ENCODE measurements at regions not wholly inside any gene's neighbourhood (a gene's known extent, or its start where the extent isn't known, plus 50 kb on each side); places are given as distances from the start of the nearest gene placed in this dataset.

DNA sequence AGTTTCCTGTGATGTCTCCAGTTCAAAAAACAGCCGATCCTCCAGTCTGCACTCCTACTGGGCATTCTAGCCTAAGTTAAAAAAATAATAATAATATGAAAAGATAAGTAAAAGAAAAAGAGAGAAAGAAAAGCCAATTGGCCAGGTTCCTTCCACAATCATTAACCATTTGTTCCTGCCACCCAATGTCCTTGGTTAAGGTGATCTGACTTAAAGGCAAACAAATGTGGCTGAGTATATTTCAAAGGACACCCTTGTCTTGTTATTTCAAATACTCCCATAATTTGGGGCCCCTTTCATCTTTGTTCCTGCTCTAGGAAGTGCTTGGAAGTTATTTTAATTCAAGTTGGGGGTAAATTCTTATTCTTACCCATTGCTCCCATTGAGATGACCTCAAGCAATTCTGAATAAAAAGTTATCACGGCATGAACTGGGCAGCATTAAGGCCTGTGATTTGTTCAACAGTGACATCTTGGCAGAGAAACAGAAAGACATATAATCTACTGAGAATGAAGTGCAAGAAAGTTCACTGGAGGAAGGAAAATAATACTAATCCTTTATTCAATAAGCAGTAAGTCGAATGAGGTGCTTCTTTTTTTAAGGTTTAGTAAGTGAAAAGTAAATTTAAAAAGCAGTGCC, 1054.5 kb upstream of the FANCL start:
- Histone ChIP-seq H3K27me3 (no peaks in the 10 kb centered on the region), H3K4me1 (no peaks in the 10 kb centered on the region), H3K27ac (no peak overlapping the region), H3K36me3 (no peaks in the 10 kb centered on the region), H3K4me3 (no peak overlapping the region), H3K9me3 (no peaks in the 10 kb centered on the region)
- no peak for DNase-seq
- TF ChIP-seq POLR2A (IDR thresholded peaks at IDR 0.05): no peak
- no peak for TF ChIP-seq CTCF (IDR thresholded peaks at IDR 0.05)

DNA sequence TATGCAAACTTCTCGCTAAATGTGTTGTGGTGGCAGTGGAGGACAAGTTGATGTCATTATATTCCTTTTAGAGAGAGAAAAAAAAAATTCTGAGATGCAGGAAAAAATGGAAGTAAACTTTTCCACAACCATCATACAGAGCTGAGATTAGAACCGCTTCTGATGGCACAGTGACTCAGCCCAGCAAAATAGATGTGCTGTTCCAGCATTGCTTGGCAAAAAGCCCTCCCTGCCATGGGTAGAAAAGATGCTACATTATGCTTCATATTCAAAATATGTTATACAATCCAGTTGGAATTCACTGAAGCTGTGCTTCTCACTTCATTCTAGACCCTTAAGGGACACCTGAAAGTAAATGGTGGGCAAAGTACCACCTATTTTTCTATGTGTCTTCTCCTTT, 1047.6 kb upstream of the FANCL start:
- Histone ChIP-seq H3K4me3 (no peak overlapping the region), H3K4me1 (no peaks in the 10 kb centered on the region), H3K9me3 (no peaks in the 10 kb centered on the region), H3K27me3 (no peaks in the 10 kb centered on the region), H3K36me3 (no peaks in the 10 kb centered on the region), H3K27ac (no peak overlapping the region)
- no peak for DNase-seq
- no peak for TF ChIP-seq POLR2A (IDR thresholded peaks at IDR 0.05)

- no peak overlapping the region for H3K4me3 ChIP-seq
- no peaks in the 10 kb centered on the region for H3K9me3 ChIP-seq
- H3K27me3 ChIP-seq: no peaks in the 10 kb centered on the region
- H3K4me1 ChIP-seq: no peaks in the 10 kb centered on the region
- no peak for DNase-seq
- H3K36me3 ChIP-seq: no peaks in the 10 kb centered on the region
- no peak overlapping the region for H3K27ac ChIP-seq
- no peak for TF ChIP-seq POLR2A (IDR thresholded peaks at IDR 0.05)
- no peak for TF ChIP-seq CTCF (IDR thresholded peaks at IDR 0.05)
Measured at GRCh38 chr2:59282374-59283057, 1041.4 kb upstream of the FANCL start.

DNA sequence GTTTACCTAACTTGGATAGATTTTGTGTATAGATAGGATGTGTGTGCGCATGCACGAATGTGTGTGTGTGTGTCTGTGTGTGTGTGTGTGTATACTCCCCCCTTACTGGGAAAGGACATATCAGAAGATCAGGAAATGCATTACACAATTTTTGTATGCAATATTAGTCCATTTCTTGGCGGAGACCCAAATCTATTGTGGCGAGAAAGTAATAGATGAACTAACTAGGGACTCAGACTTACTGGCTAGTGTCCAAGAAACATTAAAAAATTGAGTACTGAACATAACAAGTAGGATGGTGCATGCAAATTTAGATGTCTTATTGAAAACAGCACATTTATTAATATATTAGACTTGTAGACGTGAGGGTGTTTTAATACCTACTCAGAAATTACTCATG, 1036.5 kb upstream of the FANCL start:
- Histone ChIP-seq H3K4me3 (no peak overlapping the region), H3K27ac (no peak overlapping the region), H3K36me3 (no peaks in the 10 kb centered on the region), H3K9me3 (no peaks in the 10 kb centered on the region), H3K27me3 (no peaks in the 10 kb centered on the region), H3K4me1 (no peaks in the 10 kb centered on the region)
- no peak for DNase-seq
- TF ChIP-seq CTCF (IDR thresholded peaks at IDR 0.05) (no peak), POLR2A (IDR thresholded peaks at IDR 0.05) (no peak)

DNA sequence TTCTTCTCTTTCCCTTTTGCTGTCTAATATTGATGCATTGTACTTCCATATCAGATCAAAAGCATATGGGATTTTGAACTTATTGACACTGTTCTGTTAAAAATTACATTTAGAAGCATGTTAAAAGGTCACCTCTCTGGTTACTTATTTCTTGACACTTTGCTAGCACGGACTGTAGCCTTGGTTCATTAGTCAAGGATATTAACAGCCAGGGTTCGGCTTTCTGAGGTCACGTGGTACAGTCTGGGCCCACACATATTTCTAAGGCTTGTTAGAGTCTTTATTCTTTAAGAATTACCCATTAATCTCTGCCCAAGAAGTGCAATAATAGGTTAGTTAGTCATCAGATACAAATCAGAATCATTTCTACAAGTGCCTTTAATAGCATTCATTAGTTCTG, 1035.8 kb upstream of the FANCL start:
- Histone ChIP-seq H3K27me3 (no peaks in the 10 kb centered on the region), H3K36me3 (no peaks in the 10 kb centered on the region), H3K9me3 (no peaks in the 10 kb centered on the region), H3K4me1 (no peaks in the 10 kb centered on the region), H3K4me3 (no peak overlapping the region), H3K27ac (no peak overlapping the region)
- no peak for TF ChIP-seq CTCF (IDR thresholded peaks at IDR 0.05)
- no peak for TF ChIP-seq POLR2A (IDR thresholded peaks at IDR 0.05)
- DNase-seq: no peak

GRCh38 chr2:59276033-59276432, 1034.9 kb upstream of the FANCL start:
- Histone ChIP-seq H3K36me3 (no peaks in the 10 kb centered on the region), H3K27me3 (no peaks in the 10 kb centered on the region), H3K9me3 (no peaks in the 10 kb centered on the region), H3K27ac (no peak overlapping the region), H3K4me3 (no peak overlapping the region), H3K4me1 (no peaks in the 10 kb centered on the region)
- DNase-seq: no peak
- TF ChIP-seq POLR2A (IDR thresholded peaks at IDR 0.05) (no peak), CTCF (IDR thresholded peaks at IDR 0.05) (peak in 1 of 6 experiments; percentile 9)

All from Peyer's patch (tissue), 4 donors.